Stimulated activated CD8-positive, alpha-beta memory T cell treated with anti-CD3 and anti-CD28 coated beads, Interleukin-2, amount 100 ng/mL, for 48 hours (primary cell): ENCODE measurements at regions not wholly inside any gene's neighbourhood (a gene's known extent, or its start where the extent isn't known, plus 50 kb on each side); places are given as distances from the start of the nearest gene placed in this dataset.
"Not testable (repeated sequence)": the region's sequence is repeated elsewhere in the genome, so short reads cannot be mapped to it uniquely, and the experiment has no call there.

Experiments used
- DNase-seq, 2 donors: peaks; one replicate each; pipeline ENCODE4 v3.0.0-alpha.2; 2020; ENCODE audit warnings: low read depth in 2 of 2

DNA sequence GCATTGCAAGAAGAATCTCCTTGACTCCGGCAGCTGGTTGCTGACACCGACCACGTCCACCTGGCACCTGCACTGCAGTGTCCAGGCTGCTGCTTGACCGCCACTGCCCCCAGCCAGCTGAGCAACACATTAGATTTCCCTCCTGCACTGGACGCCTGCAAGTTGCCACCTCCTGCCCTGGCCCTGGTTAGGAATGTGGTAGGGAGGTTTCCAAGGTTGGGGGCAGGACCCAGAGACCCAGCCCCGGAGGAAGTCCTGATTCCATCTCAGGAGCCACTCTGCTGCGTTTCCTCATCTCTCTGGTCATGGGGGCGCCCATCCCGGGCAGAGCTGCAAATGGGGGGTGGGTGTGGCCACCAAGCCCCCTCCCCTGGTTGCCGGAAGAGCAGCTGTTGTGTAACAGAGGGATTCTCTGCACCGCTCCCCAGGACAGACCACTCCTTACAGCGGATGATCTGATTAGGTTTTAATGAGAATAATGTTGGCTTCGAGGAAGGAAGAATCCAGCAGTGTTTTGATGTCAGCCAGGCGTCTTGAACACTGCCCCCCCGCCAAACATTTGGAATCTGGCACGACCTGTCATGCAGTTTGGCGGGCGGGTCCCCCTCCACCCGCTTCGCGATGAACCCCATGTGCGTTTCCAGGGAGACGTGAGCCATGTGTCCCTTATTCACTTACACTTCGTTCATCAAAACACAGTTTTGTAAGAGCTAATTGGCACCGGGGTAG, 205.1 kb downstream of the NPIPB11 start:
- DNase-seq, result not testable (repeated sequence)

DNA sequence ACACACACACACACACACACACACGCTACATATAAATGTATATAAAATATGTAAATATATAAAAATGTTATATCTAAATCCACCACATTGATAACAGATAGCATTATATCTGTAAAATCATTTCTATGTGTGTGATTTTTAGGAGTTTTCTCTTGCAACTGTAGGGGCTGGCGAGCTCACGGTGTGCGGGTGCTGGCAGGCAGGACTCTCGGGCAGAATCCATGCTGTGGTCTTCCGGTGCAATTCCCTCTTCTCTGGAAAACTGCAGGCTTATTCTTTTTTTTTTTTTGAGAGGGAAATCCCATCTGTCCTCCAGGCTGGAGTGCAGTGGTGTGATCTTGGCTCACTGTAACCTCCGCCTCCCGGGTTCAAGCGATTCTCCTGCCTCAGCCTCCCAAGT, 205.8 kb downstream of the NPIPB11 start:
- DNase-seq, result not testable (repeated sequence)

DNA sequence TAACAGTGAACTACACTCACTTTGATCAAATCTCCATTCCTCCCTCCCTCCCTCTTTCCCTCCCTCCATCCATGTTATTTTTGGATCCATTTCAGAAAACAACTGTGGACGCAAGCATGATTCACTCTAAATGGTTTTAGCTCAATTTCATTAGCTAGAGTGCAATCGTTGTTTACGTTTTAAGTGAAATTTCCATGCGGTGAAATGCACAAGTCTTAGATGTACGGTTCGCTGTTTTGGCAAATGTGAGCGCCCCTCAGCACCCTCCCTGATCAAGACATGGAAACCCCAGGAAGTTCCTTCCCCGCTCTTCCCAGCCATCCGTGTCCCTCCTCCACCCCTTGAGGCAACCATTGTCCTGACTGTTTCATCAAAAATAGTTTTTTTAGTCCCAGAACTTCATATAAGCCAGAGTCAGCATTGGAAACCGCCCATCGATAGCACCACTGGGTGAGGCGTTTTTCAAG, 206.3 kb downstream of the NPIPB11 start:
- DNase-seq, result not testable (repeated sequence)

DNA sequence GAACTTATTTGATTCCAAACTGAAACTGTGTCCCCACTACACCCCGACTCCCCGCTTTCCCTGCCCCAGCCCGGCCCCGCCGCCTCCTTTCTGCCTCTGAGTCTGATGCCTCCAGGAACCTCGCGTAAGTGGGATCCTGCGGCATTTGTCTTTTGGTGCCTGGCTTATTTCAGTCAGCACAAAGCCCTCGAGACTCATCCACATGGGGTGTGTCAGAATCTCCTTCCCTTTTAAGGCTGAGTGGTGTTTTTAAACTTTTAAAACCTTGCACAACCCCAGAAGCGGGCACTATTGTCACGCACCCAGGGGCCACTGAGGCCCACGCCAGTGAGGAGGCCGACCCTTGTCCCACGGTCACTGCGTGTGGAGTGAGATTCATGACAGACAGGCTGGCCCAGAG, 206.9 kb downstream of the NPIPB11 start:
- not testable (repeated sequence) for DNase-seq

DNA sequence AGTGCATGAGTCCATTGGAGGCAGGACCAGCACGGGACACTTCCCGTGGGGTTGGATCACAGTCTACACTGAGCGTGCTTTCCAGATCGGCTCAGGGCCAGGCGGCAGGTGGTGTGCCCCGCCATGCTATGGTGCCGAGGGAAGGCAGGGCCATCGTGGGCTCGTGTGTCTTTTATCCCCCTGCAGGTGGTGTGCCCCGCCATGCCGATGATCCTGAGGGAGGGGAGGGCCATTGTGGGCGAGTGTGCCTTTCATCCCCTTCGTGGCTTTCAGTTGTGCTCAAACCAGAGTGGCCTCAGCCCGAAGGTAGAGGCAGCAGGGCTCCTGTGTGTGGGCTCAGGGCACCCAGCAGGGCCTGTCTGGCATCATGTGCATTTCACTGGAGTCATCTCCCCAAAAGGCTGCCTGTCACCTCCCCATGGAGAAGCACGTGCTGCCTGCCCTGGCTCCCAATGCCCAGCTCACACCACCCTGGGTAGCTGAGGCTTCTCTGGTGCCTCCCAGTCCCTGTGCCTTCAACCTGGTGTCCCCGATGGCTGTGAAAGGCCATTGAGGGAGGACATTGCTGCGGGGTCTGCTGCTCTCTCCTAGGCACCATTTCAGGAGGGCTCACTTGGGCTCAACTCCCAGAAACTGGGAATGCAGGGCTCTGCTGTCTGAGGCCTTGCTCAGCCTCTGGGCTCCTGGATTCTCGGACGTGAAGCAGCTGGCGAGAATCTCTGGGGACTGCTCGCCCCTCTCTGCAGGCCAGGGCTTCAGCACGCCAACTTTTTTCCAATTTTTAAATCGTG, 207.6 kb downstream of the NPIPB11 start:
- DNase-seq, result no peak

DNA sequence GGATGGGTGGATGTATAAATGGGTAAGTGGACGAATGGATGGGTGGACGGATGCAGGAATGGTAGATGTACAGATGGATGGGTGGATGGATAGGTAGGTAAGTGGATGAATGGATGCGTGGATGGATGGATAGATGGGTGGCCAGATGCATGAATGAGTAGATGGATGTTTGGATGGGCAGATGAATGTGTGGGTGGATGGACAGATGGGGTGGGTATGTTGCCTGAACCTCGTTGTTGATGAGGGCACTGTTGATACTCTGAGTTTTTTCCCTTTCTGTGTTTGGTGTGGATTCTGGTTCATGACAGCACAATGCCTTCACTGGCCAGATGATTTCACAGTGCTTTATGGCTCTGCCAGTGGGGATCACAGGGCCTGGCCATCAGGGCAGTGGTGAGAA, 208.3 kb downstream of the NPIPB11 start:
- no peak for DNase-seq

DNA sequence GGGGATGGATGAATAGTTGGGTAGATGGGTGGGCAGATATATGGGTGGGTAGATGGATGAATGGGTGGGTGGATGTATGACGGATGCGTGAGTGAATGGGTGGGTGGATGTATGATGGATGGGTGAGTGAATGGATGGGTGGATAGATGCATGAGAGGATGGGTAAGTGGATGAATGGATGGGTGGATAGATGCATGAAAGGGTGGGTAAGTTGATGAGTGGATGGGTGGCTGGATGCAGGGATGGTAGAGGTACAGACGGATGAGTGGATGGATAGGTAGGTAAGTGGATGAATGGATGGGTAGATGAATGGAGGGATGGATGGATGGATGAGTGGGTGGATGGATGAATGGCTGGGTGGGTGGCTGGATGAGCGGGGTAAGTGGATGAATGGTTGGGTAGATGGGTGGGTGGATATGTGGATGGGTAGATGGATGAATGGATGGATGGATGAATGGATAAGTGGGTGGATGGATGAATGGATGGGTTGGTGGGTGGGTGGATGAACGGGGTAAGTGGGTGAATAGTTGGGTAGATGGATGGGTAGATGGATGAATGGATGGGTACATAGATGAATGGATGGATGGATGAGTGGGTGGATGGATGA, 208.9 kb downstream of the NPIPB11 start:
- DNase-seq, result not testable (repeated sequence)

DNA sequence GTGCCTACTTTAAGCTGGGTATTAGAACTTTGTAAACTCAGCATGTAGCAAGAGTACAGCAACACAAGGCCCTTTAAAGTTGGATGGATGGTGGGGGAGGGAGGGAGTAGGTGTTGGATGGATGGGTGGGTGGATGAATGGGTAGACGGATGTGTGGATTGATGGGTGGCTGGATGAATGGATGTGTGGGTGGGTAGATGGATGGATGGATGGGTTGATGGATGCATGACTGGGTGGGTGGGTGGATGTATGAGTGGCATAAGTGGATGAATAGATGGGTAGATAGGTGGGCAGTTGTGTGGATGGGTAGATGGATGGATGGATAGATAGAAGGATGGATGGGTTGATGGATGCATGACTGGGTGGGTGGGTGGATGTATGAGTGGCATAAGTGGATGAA, 209.8 kb downstream of the NPIPB11 start:
- not testable (repeated sequence) for DNase-seq

DNA sequence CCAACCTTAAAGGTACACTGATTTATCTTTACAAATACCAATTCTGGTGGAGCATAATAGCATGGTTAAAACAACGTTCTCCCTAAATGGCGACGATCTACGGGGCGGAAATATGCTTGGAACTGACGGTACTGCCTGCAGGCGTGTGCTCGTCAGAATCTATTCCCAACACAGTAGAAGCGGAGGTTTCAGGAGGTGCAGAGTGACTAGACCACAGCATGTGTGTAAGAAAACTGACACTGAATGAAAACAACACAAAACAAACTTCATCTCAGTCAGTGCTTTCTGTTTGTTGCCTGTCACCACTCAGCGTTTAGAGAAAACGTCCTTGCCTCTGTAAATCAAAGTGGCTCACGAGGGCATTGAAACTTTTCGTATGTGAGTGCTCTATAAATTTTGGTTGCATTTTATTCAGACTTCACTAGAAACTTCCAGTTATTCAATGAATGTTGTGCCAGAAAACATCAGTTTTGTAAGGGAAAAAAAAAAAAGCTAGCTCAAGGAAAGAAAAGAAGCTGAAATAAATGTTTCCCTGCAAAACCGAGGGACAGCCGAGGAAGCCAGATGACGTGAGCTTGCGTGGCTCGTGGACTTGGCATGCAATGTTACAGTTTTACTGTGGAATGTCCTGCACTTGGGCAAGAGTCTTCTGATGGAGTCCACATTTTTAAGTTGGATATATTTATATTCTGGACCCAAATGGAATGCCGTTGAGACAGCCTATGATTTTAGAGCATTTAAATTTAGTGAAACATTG, 210.4 kb downstream of the LAT start:
- DNase-seq, result not testable (repeated sequence)

DNA sequence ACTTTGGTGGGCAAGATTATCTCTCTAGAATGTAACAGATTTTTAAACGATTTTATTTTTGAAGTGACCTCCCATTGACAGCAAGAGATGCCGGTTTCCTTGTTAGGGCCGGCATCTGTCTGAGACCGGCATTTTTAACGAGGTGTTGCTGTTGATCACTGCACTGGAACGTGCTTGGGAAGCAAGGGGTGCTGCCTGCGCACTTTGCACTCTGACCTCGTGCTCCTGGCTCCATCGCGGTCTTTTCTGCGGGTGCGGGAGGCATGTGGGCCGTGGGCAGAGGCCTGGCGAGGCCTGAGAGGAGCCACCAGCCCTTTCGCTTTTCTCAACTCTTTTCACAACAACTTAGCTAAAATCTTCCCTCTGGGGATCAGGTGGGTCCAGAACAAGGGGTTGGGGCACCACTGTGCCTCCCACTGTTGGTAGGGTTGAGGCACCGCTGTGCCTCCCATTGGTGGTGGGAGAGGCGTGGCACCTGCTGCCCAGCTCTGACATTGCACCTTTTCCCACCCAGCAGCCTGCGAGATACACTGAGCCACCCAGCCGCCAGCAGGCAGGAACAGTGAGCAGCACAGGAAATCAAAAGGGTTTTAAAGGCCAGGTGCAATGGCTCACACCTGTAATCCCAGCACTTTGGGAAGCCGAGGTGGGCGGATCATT, 209.5 kb downstream of the LAT start:
- DNase-seq, result not testable (repeated sequence)

DNA sequence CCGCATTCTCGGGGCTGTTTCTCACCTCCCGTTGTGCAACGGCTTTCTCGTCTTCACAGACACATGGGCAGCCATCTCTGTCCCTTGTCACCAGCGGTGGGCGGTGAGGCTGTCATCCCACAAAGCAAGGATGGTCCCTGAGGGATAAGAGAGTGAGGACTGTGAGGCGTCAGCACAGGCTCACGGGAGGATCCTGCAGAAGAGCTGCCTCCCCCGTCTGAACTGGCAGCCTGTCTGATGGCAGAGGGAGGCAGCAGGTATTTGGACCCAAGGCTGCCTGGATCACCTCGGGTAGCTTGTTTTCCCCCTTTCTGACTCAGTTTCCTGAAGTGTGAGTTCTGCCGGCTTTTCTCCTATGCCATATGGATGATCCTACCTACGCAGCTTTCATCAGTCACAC, 208.8 kb downstream of the LAT start:
- not testable (repeated sequence) for DNase-seq

DNA sequence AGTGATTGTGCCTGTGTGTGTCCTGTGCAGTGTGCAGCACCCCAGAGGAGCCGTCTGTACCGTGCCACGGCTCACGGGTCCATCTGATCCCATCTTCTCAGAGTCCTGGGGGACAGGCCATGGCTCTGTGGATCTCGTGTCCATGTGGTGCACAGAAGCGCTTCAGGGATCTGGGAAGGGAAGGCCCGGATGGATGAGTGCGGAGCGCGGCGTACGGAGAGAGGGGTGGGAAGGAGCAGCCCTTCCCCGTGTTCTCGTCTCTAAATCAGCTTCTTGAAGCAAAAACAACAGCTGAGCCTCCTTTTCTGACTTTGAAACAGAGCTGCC, 208.4 kb downstream of the LAT start:
- DNase-seq, result not testable (repeated sequence)

DNA sequence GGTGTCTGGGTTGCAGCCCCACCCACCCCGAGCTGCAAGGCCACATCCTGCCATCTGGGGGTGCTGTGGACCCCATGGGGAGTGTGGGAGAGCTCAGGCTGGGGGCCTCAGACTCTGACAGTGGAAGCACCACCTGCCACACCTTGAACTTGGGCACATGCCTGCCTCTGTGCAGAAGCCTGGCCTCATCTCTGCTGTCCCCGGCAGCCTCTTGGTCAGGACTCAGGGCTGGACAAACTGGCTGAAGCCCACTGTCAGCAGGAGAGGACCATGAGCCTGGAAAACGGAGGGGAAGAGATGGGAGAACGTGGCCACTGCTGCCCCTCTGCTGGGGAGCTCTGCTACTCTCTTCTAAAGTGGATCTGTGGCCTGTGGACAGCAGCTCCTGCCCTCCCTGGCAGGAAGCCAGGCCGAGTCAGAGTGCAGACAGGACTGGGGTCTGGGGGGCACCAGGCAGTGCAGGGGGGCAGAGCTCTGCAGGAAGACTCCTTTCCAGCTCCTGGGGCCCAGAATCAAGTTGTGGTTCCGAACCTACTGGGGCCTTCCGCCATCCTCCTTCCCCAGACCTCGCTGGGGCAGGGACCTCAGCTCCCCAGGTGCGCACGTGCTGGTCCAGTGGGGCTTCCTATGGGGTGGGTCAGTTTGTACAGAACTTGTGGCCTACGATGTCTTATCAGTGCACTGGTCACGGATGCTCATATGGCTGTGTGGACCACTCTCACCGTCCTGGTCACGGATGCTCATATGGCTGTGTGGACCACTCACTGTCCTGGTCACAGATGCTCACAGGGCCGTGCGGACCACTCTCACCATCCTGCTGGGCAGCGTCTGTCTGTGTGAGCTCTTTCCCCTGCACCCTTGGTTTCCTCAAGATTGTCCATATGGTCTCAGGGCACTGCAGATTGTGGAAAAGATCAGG, 207.7 kb downstream of the LAT start:
- DNase-seq, result no peak

DNA sequence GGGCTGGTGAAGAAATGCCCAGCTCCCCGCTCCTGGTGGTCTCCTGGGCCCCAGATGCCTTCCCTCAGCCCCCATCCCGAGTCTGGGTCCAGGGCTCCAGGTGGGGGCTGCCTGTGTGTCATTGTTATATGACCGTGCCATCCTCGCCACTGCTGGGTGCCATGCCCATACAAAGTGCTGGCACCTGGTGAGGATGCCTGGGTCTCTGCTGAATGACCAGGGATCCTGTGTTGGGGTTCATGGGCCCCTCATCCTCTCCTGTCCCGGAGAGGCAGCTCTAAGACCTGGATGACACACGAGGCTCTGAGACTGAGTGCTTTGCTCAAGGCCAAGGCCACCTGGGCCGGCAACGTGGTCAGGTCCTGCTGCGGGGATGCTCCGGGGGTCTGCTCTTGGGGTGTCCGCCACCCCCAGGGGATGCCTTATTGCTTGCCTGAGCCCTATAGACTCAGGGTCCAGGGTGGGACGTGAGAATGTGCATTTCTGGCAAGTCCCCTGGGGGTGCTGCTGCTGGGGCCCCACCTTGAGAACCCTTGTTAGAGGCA, 206.9 kb downstream of the LAT start:
- DNase-seq, result not testable (repeated sequence)

DNA sequence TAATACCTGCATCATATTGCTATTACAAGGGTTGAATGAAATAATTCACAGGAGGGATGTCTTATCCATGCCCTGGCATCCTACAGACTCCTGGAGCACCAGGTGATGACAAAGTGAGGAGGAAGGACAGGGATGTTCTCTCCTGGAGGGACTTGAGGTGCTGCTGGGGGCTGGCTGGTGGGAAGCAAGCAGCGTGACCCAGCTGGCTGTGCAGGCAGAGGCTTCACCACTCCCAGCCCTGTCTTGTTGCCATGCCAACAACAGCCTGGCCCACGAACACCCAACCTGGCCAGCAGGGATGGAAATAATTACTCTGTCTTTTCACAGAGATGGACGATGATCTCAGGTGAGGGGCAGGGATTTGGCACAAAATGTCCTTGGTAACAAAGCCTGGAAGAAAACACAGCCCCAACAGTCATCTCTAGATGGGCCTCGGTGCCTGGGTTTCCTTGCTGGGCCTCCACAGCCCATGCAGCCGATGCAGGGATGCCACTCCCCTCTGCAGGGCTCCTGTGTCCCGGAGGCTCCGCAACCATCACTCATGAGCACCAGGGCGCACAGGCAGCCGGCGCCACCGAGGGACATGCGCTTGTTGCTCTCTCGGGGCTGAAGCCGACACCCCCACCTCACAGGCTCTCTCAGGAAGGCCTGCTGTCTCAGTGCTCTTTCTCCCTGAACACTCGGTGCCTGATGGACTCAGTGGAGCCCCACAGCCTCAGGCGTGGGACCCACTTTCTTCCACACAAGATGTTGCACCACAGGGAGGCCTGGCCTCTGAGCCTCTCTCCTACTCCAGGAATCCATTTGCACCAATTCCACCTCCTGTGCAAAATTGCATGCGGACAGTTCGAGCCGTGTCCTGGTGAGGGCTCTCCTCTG, 205.9 kb downstream of the LAT start:
- DNase-seq, result not testable (repeated sequence)

DNA sequence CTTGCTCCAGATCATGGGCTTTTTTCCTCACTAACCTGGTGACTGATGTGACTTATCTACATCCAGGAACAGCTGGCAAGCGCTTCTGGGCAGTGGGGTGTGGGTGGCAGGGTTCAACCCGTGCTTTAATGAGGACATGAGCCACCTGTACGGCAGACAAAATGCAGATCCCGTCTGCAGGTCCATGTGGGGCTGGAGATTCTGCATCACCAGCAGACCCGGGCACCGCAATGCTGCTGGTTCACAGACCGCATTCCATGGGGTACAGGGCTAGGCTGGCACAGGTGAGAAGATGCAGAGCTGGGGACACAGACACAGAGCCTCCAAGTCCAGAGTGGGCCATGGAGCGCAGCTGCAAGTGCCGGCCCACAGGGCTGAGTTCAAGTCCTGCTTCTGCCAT, 204.0 kb downstream of the LAT start:
- DNase-seq, result not testable (repeated sequence)

DNA sequence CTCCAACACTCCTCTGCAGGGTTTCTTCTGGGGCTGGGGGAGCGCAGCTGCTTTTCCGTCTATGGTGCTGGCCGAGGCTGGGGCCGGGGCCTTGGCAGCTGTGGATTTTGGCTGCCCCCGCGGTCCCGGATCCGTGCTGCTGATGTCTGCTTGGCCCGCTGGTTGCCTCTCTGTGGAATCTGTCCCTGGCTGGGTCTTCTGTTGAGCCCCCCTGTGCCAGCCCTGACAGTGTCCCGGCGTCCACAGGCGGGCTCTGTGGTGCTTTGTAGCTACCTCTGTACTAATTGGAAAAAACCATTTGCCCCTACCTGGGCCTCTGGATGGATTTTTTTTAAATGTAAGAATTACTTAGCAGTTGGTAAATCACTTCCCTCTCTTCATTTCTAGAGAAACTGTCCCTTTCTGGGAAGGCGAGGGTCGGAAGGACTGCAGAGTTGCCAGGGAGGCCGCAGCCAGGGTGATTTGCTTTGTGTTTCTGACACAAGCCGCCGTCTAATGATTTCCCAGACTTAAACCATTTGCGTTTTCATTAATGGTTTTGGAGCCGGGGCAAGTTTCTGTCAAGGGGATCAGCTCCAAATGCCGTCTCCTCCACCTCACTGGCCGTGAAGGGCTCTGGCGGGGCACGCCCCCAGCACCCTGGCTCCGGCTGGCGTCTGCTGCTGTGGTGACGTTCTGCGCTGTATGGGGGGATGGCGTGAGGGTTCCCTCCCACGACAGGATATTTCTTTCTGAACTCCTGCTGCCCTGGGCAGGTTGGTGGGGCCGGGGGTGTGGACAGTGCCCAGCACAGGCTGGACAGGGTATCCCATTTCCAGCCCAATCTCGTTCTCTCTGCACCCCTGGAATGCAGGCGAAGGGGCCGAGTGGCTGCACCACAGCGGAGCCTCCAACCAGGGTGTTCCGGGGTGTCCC, 201.7 kb downstream of the LAT start:
- DNase-seq, result not testable (repeated sequence)

DNA sequence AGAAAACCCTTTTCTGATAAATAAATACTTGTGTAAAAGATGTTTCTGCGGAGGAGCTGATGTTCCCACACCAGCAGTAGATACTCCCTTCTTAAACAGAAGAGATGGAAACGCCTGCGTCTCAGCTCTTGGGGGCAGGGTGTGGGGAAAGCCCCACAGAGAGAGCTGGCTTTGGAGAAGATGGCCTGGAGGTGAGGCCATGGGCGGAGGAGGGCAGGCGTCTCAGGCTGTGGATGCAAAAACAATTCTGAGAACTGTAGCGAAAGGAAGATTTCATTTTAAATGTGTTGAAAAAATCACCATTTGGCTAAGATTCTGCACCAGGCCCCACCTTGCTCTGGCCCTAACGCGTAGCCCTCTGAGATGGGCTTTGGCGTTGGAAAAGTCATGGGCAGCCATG, 201.0 kb downstream of the LAT start:
- not testable (repeated sequence) for DNase-seq
